GM12892 (cell line): ENCODE measurements at regions not wholly inside any gene's neighbourhood (a gene's known extent, or its start where the extent isn't known, plus 50 kb on each side); places are given as distances from the start of the nearest gene placed in this dataset.

Experiments used
- POLR2A ChIP-seq: IDR thresholded peaks from 2 replicates; pipeline ENCODE4 v1.6.1; 2011; ENCODE audit warnings: low read depth, low read length, control low read depth
- POLR2AphosphoS5 ChIP-seq: IDR thresholded peaks from 2 replicates; pipeline ENCODE4 v1.6.1; 2011; ENCODE audit warnings: low read depth, low read length, control low read depth
- TAF1 ChIP-seq: IDR thresholded peaks from 2 replicates; pipeline ENCODE4 v1.6.1; 2011; ENCODE audit warnings: low read depth, mild to moderate bottlenecking, control low read depth, low read length, borderline replicate concordance

GRCh38 chrX:45824471-45824870, 623.8 kb upstream of the DIPK2B start:
- TF ChIP-seq POLR2A, result no peak
- no peak for TF ChIP-seq POLR2AphosphoS5
- TF ChIP-seq TAF1, result no peak
